Stimulated activated naive B cell treated with anti-CD40 and anti-IgM and Interleukin-4, amounts not matched to agents 10 μg/mL and 1 μg/mL and 100 μg/mL, for 72 hours (primary cell): ENCODE measurements at regions not wholly inside any gene's neighbourhood (a gene's known extent, or its start where the extent isn't known, plus 50 kb on each side); places are given as distances from the start of the nearest gene placed in this dataset.

Source experiments
- ATAC-seq, 2 donors: fragments of 150-1000 bp; cut with Tn5 transposase; replicated peaks; 2 replicates each; pipeline ENCODE4 v1.10.0; 2021; ENCODE audit warnings: moderate library complexity in 1 of 2
- DNase-seq: peaks from one replicate; pipeline ENCODE4 v3.0.0; 2021
- H3K27ac Mint-ChIP-seq: one replicate; pipeline ENCODE4 v1.8.0; 2022; ENCODE audit warnings: mild to moderate bottlenecking, mixed read lengths
- H3K27me3 Mint-ChIP-seq, 2 donors: one replicate each; pipeline ENCODE4 v1.8.0; 2022; ENCODE audit warnings: mixed read lengths in 2 of 2
- H3K36me3 Mint-ChIP-seq, 2 donors: one replicate each; pipeline ENCODE4 v1.8.0; 2022; ENCODE audit warnings: mixed read lengths in 2 of 2, mild to moderate bottlenecking in 1 of 2
- H3K4me1 Mint-ChIP-seq, 2 donors: one replicate each; pipeline ENCODE4 v1.8.0; 2022; ENCODE audit warnings: mixed read lengths in 2 of 2, mild to moderate bottlenecking in 1 of 2
- H3K4me3 Mint-ChIP-seq, 2 donors: one replicate each; pipeline ENCODE4 v1.8.0; 2022; ENCODE audit warnings: mild to moderate bottlenecking in 2 of 2, mixed read lengths in 2 of 2, moderate library complexity in 1 of 2
- H3K9me3 Mint-ChIP-seq, 2 donors: one replicate each; pipeline ENCODE4 v1.8.0; 2022; ENCODE audit warnings: mixed read lengths in 2 of 2, mild to moderate bottlenecking in 1 of 2

DNA sequence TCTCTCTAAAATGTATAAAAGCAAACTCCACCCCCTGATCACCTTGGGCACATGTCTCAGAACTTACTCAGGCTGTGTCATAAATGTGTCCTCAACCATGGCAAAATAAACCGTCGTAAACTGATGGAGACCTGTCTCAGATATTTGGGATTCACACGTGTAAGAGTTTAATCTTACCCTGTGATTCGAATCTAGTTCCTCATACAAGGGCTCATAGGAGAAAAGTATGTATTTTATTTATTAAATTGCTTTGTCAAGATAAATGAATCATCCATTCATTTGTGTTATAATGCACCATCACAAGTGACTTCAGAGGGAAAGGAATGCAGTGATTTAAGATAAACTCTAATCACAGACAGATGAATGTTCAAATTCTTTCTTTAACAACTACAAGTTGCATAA, 712.5 kb upstream of the LRATD1 start:
- Mint-ChIP-seq H3K27me3 (no peaks in the 10 kb centered on the region), H3K4me1 (no peaks in the 10 kb centered on the region), H3K27ac (no peak overlapping the region), H3K4me3 (no peak overlapping the region), H3K9me3 (peaks cover 0 to 5% of the 10 kb centered on the region in 2 donors), H3K36me3 (no peaks in the 10 kb centered on the region)
- DNase-seq: no peak
- ATAC-seq: no peak

DNA sequence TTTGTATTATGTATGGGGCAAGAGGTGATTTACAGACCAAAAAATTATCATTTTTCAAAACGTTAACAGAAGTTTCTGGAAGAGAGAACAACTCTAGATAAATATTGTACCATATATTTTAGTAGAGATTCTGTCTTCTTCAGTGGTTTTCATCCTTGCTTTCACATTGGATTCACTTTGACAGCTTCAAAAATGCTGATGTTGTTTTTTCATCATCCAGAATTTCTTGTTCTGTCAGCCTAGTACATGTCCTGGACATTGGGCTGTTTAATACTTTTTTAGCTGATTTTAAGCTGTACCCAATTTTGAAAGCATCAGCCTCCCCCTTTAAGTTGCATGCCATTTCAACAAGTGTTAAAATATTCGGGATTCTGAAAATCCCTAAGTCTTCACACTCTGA, 711.3 kb upstream of the LRATD1 start:
- H3K9me3 Mint-ChIP-seq: peaks cover 0 to 5% of the 10 kb centered on the region in 2 donors
- H3K36me3 Mint-ChIP-seq: no peaks in the 10 kb centered on the region
- no peaks in the 10 kb centered on the region for H3K4me1 Mint-ChIP-seq

DNA sequence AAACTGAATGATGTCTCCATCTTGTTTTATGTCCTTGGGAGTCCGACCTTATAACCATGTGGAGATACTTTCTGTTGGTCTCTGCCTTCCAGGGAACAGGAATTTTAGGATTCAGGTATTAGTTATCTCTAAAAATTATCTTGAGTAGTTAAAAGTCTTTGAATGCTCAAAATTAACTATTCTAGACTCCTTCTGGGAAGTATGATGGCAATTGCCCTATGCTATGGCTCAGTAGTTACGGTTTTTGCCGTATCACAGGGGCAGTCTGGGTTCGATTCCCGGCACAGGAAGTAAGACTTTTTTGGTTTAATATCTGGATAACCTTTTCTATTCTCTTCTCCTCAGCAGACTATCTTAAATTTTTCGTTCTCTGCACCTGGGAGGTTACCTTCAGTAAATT, 708.7 kb upstream of the LRATD1 start:
- Mint-ChIP-seq H3K4me3 (no peak overlapping the region), H3K36me3 (no peaks in the 10 kb centered on the region), H3K27ac (no peak overlapping the region), H3K27me3 (no peaks in the 10 kb centered on the region), H3K4me1 (no peaks in the 10 kb centered on the region), H3K9me3 (peaks cover 0 to 7% of the 10 kb centered on the region in 2 donors)
- ATAC-seq: no peak
- DNase-seq: no peak

More for the DNA sequence above, 711.3 kb upstream of the LRATD1 start:
- H3K4me3 Mint-ChIP-seq: no peak overlapping the region
- no peak for ATAC-seq
- no peak for DNase-seq
- H3K27me3 Mint-ChIP-seq: no peaks in the 10 kb centered on the region
- no peak overlapping the region for H3K27ac Mint-ChIP-seq

DNA sequence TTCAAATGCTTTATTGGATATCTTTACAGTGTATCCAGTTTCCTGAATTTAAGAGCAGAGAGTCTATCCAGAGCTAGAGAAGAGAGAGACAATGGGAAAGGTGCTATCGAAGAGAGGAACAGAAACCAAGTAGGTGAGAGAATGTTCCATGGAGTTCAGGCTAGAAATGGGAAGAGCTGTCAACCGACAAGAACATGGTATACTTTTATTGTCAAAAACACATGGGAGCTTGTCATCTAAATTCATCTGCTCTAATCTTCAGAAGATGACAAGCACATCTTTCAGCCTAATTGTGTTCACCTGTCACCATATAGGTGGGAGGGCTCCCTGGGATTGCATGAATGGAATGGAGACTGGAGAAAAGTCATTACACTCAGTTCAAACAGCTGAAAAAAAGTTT, 690.4 kb upstream of the LRATD1 start:
- Mint-ChIP-seq H3K27ac (no peak overlapping the region), H3K4me3 (no peak overlapping the region), H3K4me1 (no peaks in the 10 kb centered on the region), H3K36me3 (no peaks in the 10 kb centered on the region), H3K9me3 (peaks cover 3 to 4% of the 10 kb centered on the region in 2 donors), H3K27me3 (no peaks in the 10 kb centered on the region)
- DNase-seq (no peak), ATAC-seq (no peak)

DNA sequence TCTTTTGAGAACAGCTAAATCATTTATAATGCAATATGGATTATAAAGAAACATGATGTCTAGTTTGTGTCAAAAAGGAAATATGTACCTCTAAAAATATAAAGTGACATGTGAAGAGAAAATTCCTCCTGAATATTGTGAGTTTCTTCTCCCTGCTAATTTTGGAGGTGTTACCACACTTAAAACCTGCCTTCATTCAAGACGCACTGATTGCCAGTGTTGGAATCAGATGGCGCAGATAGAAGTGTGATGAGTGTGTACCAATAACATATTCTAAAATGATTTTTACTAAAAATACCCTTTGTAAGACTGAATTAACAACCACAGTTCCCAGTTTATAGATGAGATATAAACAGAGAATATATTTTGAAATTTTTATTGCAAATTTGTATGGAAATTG, 681.8 kb upstream of the LRATD1 start:
- Mint-ChIP-seq H3K4me3 (no peak overlapping the region), H3K36me3 (no peaks in the 10 kb centered on the region), H3K27me3 (no peaks in the 10 kb centered on the region), H3K27ac (no peak overlapping the region), H3K9me3 (peaks cover 0 to 5% of the 10 kb centered on the region in 2 donors), H3K4me1 (no peaks in the 10 kb centered on the region)
- no peak for ATAC-seq
- no peak for DNase-seq

DNA sequence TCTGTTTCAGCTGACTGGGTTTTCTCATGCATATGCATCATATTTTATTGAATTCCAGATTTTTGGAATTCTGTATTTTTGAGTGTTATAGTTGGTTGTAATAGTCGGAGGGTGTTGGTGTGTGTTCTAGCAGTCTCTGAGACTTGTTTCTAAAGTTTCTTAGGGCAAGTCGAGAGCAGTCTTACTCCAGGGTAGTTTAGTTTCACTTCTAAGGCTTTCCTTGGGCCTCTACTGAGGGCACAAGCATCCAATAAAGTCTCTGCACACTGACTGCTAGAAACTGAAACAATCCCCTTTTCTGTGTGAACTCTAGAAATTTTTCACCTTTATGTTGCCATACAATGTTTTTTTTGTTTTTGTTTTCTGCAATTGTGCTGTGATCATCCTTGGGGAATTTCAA, 663.7 kb upstream of the LRATD1 start:
- Mint-ChIP-seq H3K27ac (no peak overlapping the region), H3K4me1 (no peaks in the 10 kb centered on the region), H3K27me3 (no peaks in the 10 kb centered on the region), H3K4me3 (no peak overlapping the region), H3K36me3 (no peaks in the 10 kb centered on the region), H3K9me3 (peaks cover 0 to 2% of the 10 kb centered on the region in 2 donors)
- DNase-seq (no peak), ATAC-seq (no peak)

DNA sequence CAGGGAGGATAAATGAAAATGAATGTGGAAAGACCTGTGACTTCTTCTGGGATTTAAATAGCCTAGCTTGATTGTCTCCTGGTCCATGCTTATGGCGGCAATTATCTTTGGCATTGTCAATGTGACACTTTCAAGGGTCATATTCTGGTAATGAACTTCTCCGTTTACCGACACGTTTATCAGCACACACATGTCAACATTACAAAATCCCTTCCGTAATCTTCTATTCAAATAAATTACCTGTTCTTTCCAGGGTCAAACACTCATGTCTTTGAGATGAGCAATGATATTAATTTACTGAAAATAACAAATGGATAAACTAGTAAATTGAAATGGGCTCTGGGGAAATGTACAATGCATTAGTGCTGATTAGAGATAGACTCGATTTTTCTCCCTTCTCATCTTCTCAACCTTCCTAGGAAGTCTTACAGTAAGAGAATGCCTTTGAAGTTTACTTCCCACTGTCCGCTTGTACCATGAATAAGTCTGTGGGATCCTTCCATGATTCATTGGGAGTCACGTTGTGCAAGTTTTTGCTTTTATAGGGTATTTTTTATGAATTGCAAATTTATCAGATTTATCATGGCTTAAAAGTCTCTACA, 646.3 kb upstream of the LRATD1 start:
- no peaks in the 10 kb centered on the region for H3K4me1 Mint-ChIP-seq
- DNase-seq (no peak), ATAC-seq (no peak)
- no peak overlapping the region for H3K4me3 Mint-ChIP-seq
- no peaks in the 10 kb centered on the region for H3K36me3 Mint-ChIP-seq
- H3K9me3 Mint-ChIP-seq: peaks cover 6 to 11% of the 10 kb centered on the region in 2 donors
- no peak overlapping the region for H3K27ac Mint-ChIP-seq
- no peaks in the 10 kb centered on the region for H3K27me3 Mint-ChIP-seq

DNA sequence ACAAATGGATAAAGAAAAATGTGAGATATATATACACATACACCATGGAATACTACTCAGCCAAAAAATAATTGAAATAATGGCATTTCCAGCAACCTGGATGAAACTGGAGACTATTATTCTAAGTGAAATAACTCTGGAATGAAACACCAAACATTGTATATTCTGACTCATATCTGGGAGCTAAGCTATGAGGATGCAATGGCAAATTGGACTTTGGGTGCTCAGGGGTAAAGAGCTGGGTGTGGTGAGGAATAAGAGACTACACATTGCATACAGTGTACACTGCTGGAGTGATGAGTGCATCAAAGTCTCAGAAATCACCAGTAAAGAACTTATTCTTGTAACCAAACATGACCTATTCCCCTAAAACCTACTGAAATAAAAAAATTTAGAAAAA, 636.0 kb upstream of the LRATD1 start:
- DNase-seq: no peak
- no peak for ATAC-seq
- no peaks in the 10 kb centered on the region for H3K27me3 Mint-ChIP-seq
- peaks cover 6 to 13% of the 10 kb centered on the region in 2 donors for H3K9me3 Mint-ChIP-seq
- H3K4me3 Mint-ChIP-seq: no peak overlapping the region
- no peaks in the 10 kb centered on the region for H3K4me1 Mint-ChIP-seq
- no peak overlapping the region for H3K27ac Mint-ChIP-seq
- no peaks in the 10 kb centered on the region for H3K36me3 Mint-ChIP-seq

DNA sequence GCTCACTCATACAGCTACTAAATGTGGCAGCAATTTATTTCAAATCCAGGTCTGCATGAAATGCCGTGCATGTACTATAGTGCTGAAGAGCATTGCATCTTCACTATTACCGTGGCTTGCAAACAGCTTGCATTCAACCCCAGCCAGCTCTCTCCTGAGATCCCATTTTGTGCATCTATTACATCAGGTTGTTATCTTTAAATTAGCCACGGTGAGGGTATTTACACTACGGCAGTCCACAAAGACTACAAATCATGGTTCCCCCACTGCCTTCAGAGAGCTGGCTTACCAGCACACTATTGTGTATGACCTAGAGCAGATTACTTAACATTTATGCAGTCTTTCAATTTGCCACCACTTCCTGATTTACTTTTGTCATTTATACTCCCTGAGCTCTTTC, 621.3 kb upstream of the LRATD1 start:
- H3K4me1 Mint-ChIP-seq: no peaks in the 10 kb centered on the region
- no peak overlapping the region for H3K4me3 Mint-ChIP-seq
- no peaks in the 10 kb centered on the region for H3K27me3 Mint-ChIP-seq
- ATAC-seq (no peak), DNase-seq (no peak)
- peaks cover 4 to 10% of the 10 kb centered on the region in 2 donors for H3K9me3 Mint-ChIP-seq
- H3K36me3 Mint-ChIP-seq: no peaks in the 10 kb centered on the region
- no peak overlapping the region for H3K27ac Mint-ChIP-seq

DNA sequence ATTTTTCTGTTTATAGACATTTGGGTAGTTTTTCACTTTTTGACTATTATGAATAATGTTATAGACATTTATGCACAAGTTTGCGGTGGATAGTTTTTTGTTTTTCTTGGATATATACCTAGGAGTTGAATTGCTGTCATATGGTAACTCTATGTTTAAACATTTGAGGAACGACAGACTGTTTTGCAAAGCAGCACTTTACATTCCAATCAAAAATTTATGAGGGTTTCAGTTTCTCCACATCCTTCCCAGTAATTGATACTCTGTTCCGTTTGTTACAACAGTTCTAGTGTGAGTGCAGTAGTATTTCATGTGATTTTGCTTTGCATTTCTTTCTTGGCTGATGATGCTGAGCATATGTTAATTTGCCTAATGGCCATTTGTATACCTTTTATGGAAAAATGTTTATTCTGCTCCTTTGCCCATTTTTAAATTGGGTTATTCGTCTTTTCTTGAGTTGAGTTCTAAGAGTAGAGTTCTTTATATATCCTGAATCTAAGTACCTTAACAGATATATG, 617.3 kb upstream of the LRATD1 start:
- H3K4me3 Mint-ChIP-seq: no peak overlapping the region
- no peaks in the 10 kb centered on the region for H3K27me3 Mint-ChIP-seq
- ATAC-seq (no peak), DNase-seq (no peak)
- H3K9me3 Mint-ChIP-seq: peaks cover 0 to 4% of the 10 kb centered on the region in 2 donors
- H3K27ac Mint-ChIP-seq: no peak overlapping the region
- no peaks in the 10 kb centered on the region for H3K36me3 Mint-ChIP-seq
- no peaks in the 10 kb centered on the region for H3K4me1 Mint-ChIP-seq

DNA sequence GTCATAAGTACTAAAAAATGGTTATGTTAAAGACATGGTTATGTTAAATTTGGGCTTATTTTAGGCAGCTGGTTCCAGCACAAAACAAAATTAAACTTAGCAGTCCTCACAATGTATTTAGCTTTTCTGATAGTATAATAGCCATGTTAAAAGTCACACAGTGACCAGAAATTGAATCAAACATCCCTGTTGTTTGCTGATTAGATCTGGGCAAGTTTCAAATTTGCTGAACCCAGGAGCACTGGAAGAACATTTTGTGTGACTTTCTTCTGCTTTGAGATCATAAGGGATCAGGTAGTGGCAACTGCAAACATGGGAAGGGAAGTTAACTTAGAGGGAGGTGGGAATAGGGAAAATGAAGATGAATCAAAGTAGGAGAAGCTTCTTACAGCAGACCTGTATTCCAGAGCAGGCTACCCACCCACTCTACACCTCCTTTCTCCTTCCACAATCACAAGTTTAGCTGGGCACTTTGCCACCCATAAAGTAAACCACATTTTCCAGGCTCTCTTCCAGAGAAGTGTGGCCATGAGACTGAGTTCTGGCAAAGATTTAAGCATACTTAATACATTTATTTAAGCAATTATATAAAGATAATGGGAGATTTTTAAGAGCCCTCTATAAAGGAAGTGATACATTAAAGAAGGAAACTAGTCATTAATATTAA, 616.1 kb upstream of the LRATD1 start:
- H3K27ac Mint-ChIP-seq: no peak overlapping the region
- no peaks in the 10 kb centered on the region for H3K36me3 Mint-ChIP-seq
- no peaks in the 10 kb centered on the region for H3K4me1 Mint-ChIP-seq
- DNase-seq (no peak), ATAC-seq (no peak)
- no peak overlapping the region for H3K4me3 Mint-ChIP-seq
- peaks cover 0 to under 1% of the 10 kb centered on the region in 2 donors for H3K9me3 Mint-ChIP-seq
- no peaks in the 10 kb centered on the region for H3K27me3 Mint-ChIP-seq

DNA sequence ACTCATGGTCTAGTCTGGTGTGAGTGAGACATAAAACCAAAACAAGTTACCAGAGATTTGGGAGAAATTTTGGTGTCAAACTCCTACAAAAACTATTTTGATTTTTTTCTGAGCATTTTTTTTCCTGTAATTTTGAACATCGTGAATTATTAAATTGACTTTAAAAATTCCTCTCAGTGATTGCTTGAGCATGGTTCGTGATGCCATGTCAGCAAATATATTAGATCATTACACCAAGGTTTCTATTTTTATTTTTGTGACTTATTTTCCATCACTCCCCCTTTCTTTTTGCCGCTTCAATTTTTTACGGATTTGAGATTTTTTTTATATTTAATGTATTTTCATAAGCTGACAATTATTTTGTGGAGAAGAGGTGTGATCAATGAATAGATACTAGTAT, 613.9 kb upstream of the LRATD1 start:
- no peak for DNase-seq
- ATAC-seq: no peak
- H3K4me3 Mint-ChIP-seq: no peak overlapping the region
- no peaks in the 10 kb centered on the region for H3K4me1 Mint-ChIP-seq
- H3K9me3 Mint-ChIP-seq: no peaks in the 10 kb centered on the region
- H3K36me3 Mint-ChIP-seq: no peaks in the 10 kb centered on the region
- H3K27me3 Mint-ChIP-seq: no peaks in the 10 kb centered on the region
- H3K27ac Mint-ChIP-seq: no peak overlapping the region

DNA sequence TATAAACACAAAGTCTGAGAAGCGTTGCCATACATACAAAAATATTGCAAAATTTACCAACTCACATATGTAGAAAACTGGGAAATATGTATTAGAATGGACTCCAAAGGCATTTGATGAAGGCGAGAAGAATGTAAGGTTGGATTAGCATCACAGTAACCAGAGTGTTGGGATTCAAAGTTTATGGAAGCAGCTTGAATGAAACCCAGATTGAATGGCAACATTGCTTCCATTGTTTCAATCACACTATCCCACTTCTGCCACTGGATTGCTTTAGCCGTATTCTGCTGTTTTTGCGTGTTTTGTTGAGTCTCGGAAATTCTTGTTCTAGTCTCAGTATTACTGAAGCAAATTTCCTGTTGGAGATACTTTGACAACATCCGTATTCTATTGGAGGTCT, 609.0 kb upstream of the LRATD1 start:
- H3K4me3 Mint-ChIP-seq: no peak overlapping the region
- no peaks in the 10 kb centered on the region for H3K27me3 Mint-ChIP-seq
- no peaks in the 10 kb centered on the region for H3K4me1 Mint-ChIP-seq
- H3K27ac Mint-ChIP-seq: no peak overlapping the region
- DNase-seq (no peak), ATAC-seq (no peak)
- H3K36me3 Mint-ChIP-seq: no peaks in the 10 kb centered on the region
- no peaks in the 10 kb centered on the region for H3K9me3 Mint-ChIP-seq

DNA sequence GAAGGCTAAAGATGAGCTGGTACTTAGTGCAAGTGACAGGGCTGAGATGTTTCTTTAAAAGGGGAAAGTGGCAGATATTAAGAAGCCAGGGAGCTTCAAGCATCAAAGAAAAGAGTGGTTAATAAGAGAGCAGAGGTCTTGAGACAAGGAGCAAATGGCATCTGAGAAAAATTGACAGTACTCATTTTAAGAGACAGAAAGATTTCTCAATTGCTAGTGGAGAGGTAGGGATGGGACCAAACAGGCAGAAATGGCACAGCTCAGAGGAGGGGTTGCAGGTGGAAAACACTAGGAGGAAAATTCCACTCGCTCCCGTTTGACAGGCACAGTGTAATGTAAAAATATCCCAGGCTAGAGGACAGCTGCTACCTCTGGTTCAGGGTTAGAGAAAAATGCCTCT, 593.4 kb upstream of the LRATD1 start:
- Mint-ChIP-seq H3K36me3 (no peaks in the 10 kb centered on the region), H3K27ac (no peak overlapping the region), H3K4me1 (no peaks in the 10 kb centered on the region), H3K9me3 (peaks cover 3 to 5% of the 10 kb centered on the region in 2 donors), H3K27me3 (no peaks in the 10 kb centered on the region), H3K4me3 (no peak overlapping the region)
- no peak for DNase-seq
- ATAC-seq: no peak

DNA sequence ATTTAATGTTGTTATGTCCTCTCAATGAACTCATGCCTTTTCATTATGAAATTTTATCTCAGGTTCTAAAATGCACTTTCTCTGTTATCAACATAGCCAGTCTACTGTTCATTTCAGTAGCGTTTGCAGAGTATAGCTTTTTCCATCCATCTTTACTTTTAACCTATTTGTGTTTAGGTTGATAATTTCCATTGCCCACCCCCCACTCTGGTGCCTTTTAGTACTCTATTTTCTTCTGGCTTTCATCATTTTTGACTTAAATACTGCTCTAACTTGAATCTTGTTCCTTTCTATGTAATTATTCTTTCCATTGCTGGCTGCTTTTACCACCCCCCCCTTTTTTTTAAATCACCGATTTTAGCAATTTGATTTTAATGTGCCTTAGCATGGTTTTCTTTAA, 585.0 kb upstream of the LRATD1 start:
- no peaks in the 10 kb centered on the region for H3K36me3 Mint-ChIP-seq
- H3K4me3 Mint-ChIP-seq: no peak overlapping the region
- H3K27ac Mint-ChIP-seq: no peak overlapping the region
- ATAC-seq (no peak), DNase-seq (no peak)
- no peaks in the 10 kb centered on the region for H3K27me3 Mint-ChIP-seq
- peaks cover 0 to 5% of the 10 kb centered on the region in 2 donors for H3K9me3 Mint-ChIP-seq
- H3K4me1 Mint-ChIP-seq: no peaks in the 10 kb centered on the region
